H1 (cell line): ENCODE measurements at regions not wholly inside any gene's neighbourhood (a gene's known extent, or its start where the extent isn't known, plus 50 kb on each side); places are given as distances from the start of the nearest gene placed in this dataset.

ENCODE experiments used
- CTBP2 ChIP-seq: IDR thresholded peaks from 2 replicates; pipeline ENCODE4 v1.7.0; 2011; ENCODE audit warnings: borderline replicate concordance, mild to moderate bottlenecking, moderate library complexity, mixed read lengths, low read length; ENCODE audit not compliant: insufficient read depth, insufficient read length
- HDAC2 ChIP-seq, 2 experiments: fragments of 300-600 bp in 1 of 2; sonication (generic) in 1 of 2; IDR thresholded peaks; 2 replicates each; pipeline ENCODE4 v1.6.1; 2011 to 2012; ENCODE audit warnings: low read depth in 2 of 2, low read length in 2 of 2, mild to moderate bottlenecking in 2 of 2, moderate library complexity in 2 of 2, borderline replicate concordance in 1 of 2, inconsistent platforms in 1 of 2
- KDM1A ChIP-seq: fragments of 200-600, 300-600 bp; sonication (generic); IDR thresholded peaks from 2 replicates; pipeline ENCODE4 v1.7.1; 2016; ENCODE audit warnings: mild to moderate bottlenecking, low read length, borderline replicate concordance

GRCh38 chr21:28624626-28625025, 368.1 kb downstream of the LTN1 start (continued):
- TF ChIP-seq HDAC2 (IDR thresholded peaks at IDR 0.05; ENCODE audit: borderline replicate concordance in 1 of 2, low read depth in 2 of 2, low read length in 2 of 2), result no peak
- TF ChIP-seq CTBP2, result no peak
- no peak for TF ChIP-seq KDM1A
- TF ChIP-seq, all 59 proteins: peak for 0
